Heart left ventricle (tissue), 16 donors: ENCODE measurements at regions not wholly inside any gene's neighbourhood (a gene's known extent, or its start where the extent isn't known, plus 50 kb on each side); places are given as distances from the start of the nearest gene placed in this dataset.

Experiments
- ATAC-seq, 4 donors: fragments of 200-7000 bp; cut with Tn5 transposase; one replicate each; pipeline ENCODE4 v1.9.1; 2020 to 2022; ENCODE audit warnings: moderate library complexity in 4 of 4, mild to moderate bottlenecking in 3 of 4, moderate number of reproducible peaks in 1 of 4
- DNase-seq, 5 donors: peaks; one replicate each; pipeline ENCODE4 v3.0.0-alpha.2; 2020
- H3K27ac ChIP-seq, 12 donors: fragments of 200-600 bp; sonication (generic) in 4 of 12; one replicate each; pipeline versions ENCODE4 v1.5.0 to v1.8.0; 2016 to 2022; ENCODE audit warnings: mild to moderate bottlenecking in 2 of 12
- H3K27me3 ChIP-seq, 9 donors: fragments of 200-600 bp; sonication (generic) in 2 of 9; one replicate each; pipeline versions ENCODE4 v1.5.1 to v1.8.0; 2016 to 2022; ENCODE audit warnings: mild to moderate bottlenecking in 3 of 9
- H3K36me3 ChIP-seq, 9 donors: fragments of 200-600 bp; sonication (generic) in 2 of 9; one replicate each; pipeline versions ENCODE4 v1.5.0 to v1.8.0; 2018 to 2022; ENCODE audit warnings: mild to moderate bottlenecking in 2 of 9
- H3K4me1 ChIP-seq, 12 donors: fragments of 200-600 bp; sonication (generic) in 4 of 12; one replicate each; pipeline versions ENCODE4 v1.5.0 to v1.8.0; 2016 to 2022; ENCODE audit warnings: mild to moderate bottlenecking in 3 of 12
- H3K4me3 ChIP-seq, 12 donors: fragments of 200-600 bp; sonication (generic) in 4 of 12; one replicate each; pipeline versions ENCODE4 v1.5.0 to v1.8.0; 2017 to 2022; ENCODE audit warnings: mild to moderate bottlenecking in 9 of 12, moderate library complexity in 4 of 12
- H3K9me3 ChIP-seq, 12 donors: fragments of 200-600 bp; sonication (generic) in 4 of 12; one replicate each; pipeline versions ENCODE4 v1.5.0 to v1.8.0; 2016 to 2022; ENCODE audit warnings: mild to moderate bottlenecking in 1 of 12
- POLR2A ChIP-seq, 2 donors: fragments of 450-650 bp; IDR thresholded peaks; one replicate each; pipeline ENCODE4 v1.6.1; 2017; ENCODE audit warnings: antibody characterized with exemption in 2 of 2, mild to moderate bottlenecking in 2 of 2, moderate library complexity in 2 of 2
- WGBS, 4 donors: extraction: QIAGEN DNeasy Blood & Tissue Kit in 2 of 4; methylation state at CpG; one replicate each; pipeline versions ENCODE4 v1.1.5 to v1.1.7; 2013 to 2018; 5-methylcytosine and 5-hydroxymethylcytosine counted together
- intact Hi-C, 10 donors: fragments of 100-400 bp; cut with DNase I; formaldehyde crosslinking; loops; one replicate each; pipeline versions ENCODE4 v1.11.1 to v1.14.2; 2022
- TF ChIP-seq, protein P1 (sequence below), 12 donors: fragments of 200-600 bp; sonication (generic) in 4 of 12; IDR thresholded peaks; one replicate each; pipeline versions ENCODE4 v1.5.0 to v1.8.0; 2018 to 2022; ENCODE audit warnings: antibody characterized with exemption in 12 of 12, mild to moderate bottlenecking in 5 of 12
- donor health status: ischemic (EF 13 %, LVEDD 7.1; RV severe dilation, severe dysfunction).
- donor health status: healthy with polysubstance abuse.
- donor health status: DM: no; HTN: yes; CAD: no.
- donor health status: DM: no; HTN: no; CAD: no.
- donor health status: ischemic (EF 25% LVEDD 6.9; RV normal size, moderate dysfunction).
- donor health status: ischemic (EF 25% LVEDD 5.7; RV mildly dilated, moderate dysfunction).
- donor health status: healthy.
- donor health status: DM: yes; HTN: yes; CAD: no.
- donor health status: ischemic (EF 35%, LVEDD 5.7; RV mildly dilated, moderate dysfunction).
- donor health status: nonischemic (EF 11% LVEDD 7.7; RV severe dilation, severe dysfunction).
- donor health status: DM: yes; HTN: yes; CAD: no.
- donor health status: PGD.
- donor health status: ischemic (EF 29% LVEDD 5.4; RV normal size, mild dysfunction).
- donor health status: nonischemic (EF 23%, LVEDD 6.1; RV moderate dilation, normal function).

DNA sequence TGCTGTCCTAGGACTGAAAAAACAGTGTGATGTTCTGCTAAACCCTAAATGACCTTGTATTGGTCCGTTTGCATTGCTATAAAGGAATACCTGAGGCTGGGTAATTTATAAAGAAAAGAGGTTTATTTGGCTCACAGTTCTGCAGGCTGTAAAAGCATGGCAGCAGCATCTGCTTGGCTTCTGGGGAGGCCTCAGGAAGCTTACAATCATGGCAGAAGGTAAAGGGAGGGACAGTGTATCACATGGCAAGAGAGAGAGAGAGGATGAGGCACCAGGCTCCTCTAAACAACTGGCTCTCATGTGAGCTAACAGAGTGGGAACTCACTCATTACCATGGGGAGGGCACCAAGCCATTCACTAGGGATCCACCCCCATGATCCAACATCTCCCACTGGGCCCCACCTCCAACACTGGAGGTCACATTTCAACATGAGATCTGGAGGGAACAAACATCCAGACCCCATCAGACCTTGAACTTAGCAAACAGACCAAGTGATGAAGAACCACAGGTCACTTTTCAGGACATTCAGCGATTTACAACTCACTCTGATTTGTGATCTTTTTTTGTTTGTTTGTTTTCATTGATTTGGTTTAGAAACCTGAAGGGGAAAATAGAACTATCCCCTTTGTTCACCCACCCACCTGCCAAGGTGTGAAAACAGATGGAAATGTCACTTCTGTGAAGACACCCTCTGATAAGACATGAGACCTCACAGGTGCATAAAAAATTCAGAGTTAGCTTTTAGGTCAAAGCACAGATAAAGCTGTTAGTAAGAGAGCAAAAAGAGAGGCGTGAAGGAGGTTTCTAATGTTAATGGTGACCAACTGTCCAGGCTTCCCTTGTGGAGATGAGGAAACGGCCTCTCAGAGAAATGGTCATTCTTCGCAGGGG, 104.2 kb upstream of the RALGPS2 start:
- DNase-seq, result no peak
- no peak overlapping the region for H3K4me3 ChIP-seq
- intact Hi-C loops, result no loop called here
- H3K27ac ChIP-seq, result no peak overlapping the region
- 82 to 89% (median 88%) methylated on average over 5 of the region's 5 CpGs for WGBS, 4 donors
- TF ChIP-seq POLR2A (IDR thresholded peaks at IDR 0.05), result no peak
- TF ChIP-seq, protein P1, sequence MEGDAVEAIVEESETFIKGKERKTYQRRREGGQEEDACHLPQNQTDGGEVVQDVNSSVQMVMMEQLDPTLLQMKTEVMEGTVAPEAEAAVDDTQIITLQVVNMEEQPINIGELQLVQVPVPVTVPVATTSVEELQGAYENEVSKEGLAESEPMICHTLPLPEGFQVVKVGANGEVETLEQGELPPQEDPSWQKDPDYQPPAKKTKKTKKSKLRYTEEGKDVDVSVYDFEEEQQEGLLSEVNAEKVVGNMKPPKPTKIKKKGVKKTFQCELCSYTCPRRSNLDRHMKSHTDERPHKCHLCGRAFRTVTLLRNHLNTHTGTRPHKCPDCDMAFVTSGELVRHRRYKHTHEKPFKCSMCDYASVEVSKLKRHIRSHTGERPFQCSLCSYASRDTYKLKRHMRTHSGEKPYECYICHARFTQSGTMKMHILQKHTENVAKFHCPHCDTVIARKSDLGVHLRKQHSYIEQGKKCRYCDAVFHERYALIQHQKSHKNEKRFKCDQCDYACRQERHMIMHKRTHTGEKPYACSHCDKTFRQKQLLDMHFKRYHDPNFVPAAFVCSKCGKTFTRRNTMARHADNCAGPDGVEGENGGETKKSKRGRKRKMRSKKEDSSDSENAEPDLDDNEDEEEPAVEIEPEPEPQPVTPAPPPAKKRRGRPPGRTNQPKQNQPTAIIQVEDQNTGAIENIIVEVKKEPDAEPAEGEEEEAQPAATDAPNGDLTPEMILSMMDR (IDR thresholded peaks at IDR 0.05), result no peak
- no peaks in the 10 kb centered on the region for H3K27me3 ChIP-seq
- no peak for ATAC-seq
- no peaks in the 10 kb centered on the region for H3K4me1 ChIP-seq
- no peaks in the 10 kb centered on the region for H3K9me3 ChIP-seq
- no peaks in the 10 kb centered on the region for H3K36me3 ChIP-seq

DNA sequence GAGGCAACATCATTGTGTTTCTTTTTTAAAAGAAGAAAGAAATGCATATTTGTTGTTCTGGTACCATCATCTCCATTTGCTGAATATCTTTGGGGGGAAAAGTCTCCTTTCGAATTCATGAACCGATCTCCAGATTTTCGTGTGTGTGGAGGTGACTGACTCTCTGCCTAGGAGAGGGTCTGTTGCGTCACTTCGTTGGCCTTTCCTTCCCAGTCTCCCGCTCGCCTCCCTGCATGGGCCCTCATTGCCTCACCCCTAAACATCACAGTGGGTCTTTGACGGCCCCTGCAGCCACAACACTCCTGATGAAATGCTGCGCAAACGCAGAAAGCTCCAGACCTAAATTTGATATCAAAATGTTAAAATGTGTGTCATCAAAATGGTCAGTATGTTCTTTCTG, 103.2 kb upstream of the RALGPS2 start:
- Histone ChIP-seq H3K4me3 (no peak overlapping the region), H3K4me1 (no peaks in the 10 kb centered on the region), H3K9me3 (no peaks in the 10 kb centered on the region), H3K36me3 (no peaks in the 10 kb centered on the region), H3K27ac (no peak overlapping the region), H3K27me3 (no peaks in the 10 kb centered on the region)
- TF ChIP-seq, protein P1 (IDR thresholded peaks at IDR 0.05), result no peak
- TF ChIP-seq POLR2A (IDR thresholded peaks at IDR 0.05), result no peak
- DNase-seq (no peak), ATAC-seq (no peak)
- WGBS, 4 donors, result 93 to 98% (median 94%) methylated on average over 10 of the region's 10 CpGs
- intact Hi-C loops, result no loop called here

DNA sequence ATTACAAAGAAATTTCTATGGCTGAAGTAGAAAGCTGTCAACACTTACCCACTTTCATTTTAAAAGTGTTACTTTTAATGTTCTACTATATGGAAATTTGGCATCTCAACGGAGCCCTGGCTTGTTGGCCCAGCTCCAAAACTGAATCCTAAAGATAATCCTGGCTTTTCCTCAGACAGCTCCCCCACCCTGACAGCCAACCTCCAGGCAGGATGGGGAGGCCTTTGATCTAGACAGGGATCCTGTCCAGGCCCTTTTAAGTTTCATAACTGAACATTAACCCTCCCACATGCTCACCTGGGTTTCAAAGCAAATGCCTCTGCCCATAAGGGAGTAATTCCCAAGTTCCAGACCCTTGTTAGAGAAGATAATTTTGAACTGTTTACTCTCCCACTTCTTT, 99.3 kb upstream of the RALGPS2 start:
- intact Hi-C loops, result no loop called here
- Histone ChIP-seq H3K27ac (no peak overlapping the region), H3K9me3 (no peaks in the 10 kb centered on the region), H3K27me3 (no peaks in the 10 kb centered on the region), H3K4me1 (peaks cover 0 to 13% (median 0%) of the 10 kb centered on the region in 12 donors), H3K4me3 (no peak overlapping the region), H3K36me3 (no peaks in the 10 kb centered on the region)
- TF ChIP-seq, protein P1 (IDR thresholded peaks at IDR 0.05), result no peak
- TF ChIP-seq POLR2A (IDR thresholded peaks at IDR 0.05), result no peak
- 15 to 19% (median 18%) methylated on average over 1 of the region's 1 CpG for WGBS, 4 donors
- DNase-seq (no peak), ATAC-seq (no peak)

DNA sequence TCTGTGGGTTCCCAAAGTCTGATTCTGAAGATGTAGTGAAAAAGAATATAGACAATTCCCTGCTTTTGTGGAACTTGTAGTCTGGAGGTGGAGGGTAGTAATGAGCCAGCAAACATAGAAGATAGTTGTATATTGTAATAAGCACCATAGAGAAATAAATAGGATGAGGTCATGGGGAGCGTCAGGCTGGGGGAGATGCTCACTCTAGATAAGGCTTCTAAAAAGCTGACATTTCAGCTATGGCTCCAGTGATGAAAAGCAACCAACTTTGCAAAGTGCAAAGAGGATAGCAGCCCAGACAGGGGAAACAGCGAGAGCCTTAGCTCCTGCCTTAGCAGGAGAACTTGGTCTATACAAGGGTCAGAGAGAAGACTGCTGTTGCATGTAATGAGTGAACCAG, 98.0 kb upstream of the RALGPS2 start:
- intact Hi-C loops, result no loop called here
- H3K4me1 ChIP-seq, result peaks cover 0 to 13% (median 0%) of the 10 kb centered on the region in 12 donors
- H3K27me3 ChIP-seq, result no peaks in the 10 kb centered on the region
- H3K27ac ChIP-seq, result no peak overlapping the region
- H3K36me3 ChIP-seq, result no peaks in the 10 kb centered on the region
- ATAC-seq, result no peak
- TF ChIP-seq, protein P1 (IDR thresholded peaks at IDR 0.05), result no peak
- no peak for TF ChIP-seq POLR2A (IDR thresholded peaks at IDR 0.05)
- no peaks in the 10 kb centered on the region for H3K9me3 ChIP-seq
- no peak overlapping the region for H3K4me3 ChIP-seq
- DNase-seq, result no peak
- 85 to 91% (median 88%) methylated on average over 2 of the region's 2 CpGs for WGBS, 4 donors
